Effector memory CD4-positive, alpha-beta T cell (primary cell): ENCODE measurements at regions not wholly inside any gene's neighbourhood (a gene's known extent, or its start where the extent isn't known, plus 50 kb on each side); places are given as distances from the start of the nearest gene placed in this dataset.

Source experiments
- DNase-seq, 3 donors: peaks; one replicate each; pipeline ENCODE4 v3.0.0-alpha.2; 2020
- H3K27ac ChIP-seq: 2 replicates; pipeline ENCODE4 v1.7.0; 2013; ENCODE audit warnings: mild to moderate bottlenecking, low read length, moderate library complexity; ENCODE audit not compliant: insufficient read depth, poor library complexity, severe bottlenecking
- H3K27me3 ChIP-seq: replicated peaks from 2 replicates; pipeline ENCODE4 v1.7.0; 2013; ENCODE audit warnings: mild to moderate bottlenecking, low read length; ENCODE audit not compliant: insufficient read depth, control insufficient read depth, poor library complexity, severe bottlenecking
- H3K36me3 ChIP-seq: 2 replicates; pipeline ENCODE4 v1.7.0; 2013; ENCODE audit warnings: mild to moderate bottlenecking, low read length, moderate library complexity; ENCODE audit not compliant: control insufficient read depth, insufficient read depth
- H3K4me1 ChIP-seq: 2 replicates; pipeline ENCODE4 v1.7.0; 2013; ENCODE audit warnings: low read length, mild to moderate bottlenecking; ENCODE audit not compliant: control insufficient read depth, insufficient read depth, poor library complexity, severe bottlenecking
- H3K4me3 ChIP-seq: 2 replicates; pipeline ENCODE4 v1.7.0; 2013; ENCODE audit warnings: low read length, low read depth, mild to moderate bottlenecking; ENCODE audit not compliant: insufficient read depth, poor library complexity, severe bottlenecking
- H3K9me3 ChIP-seq: 2 replicates; pipeline ENCODE4 v1.7.0; 2013; ENCODE audit warnings: mild to moderate bottlenecking, low read length, moderate library complexity; ENCODE audit not compliant: control insufficient read depth

DNA sequence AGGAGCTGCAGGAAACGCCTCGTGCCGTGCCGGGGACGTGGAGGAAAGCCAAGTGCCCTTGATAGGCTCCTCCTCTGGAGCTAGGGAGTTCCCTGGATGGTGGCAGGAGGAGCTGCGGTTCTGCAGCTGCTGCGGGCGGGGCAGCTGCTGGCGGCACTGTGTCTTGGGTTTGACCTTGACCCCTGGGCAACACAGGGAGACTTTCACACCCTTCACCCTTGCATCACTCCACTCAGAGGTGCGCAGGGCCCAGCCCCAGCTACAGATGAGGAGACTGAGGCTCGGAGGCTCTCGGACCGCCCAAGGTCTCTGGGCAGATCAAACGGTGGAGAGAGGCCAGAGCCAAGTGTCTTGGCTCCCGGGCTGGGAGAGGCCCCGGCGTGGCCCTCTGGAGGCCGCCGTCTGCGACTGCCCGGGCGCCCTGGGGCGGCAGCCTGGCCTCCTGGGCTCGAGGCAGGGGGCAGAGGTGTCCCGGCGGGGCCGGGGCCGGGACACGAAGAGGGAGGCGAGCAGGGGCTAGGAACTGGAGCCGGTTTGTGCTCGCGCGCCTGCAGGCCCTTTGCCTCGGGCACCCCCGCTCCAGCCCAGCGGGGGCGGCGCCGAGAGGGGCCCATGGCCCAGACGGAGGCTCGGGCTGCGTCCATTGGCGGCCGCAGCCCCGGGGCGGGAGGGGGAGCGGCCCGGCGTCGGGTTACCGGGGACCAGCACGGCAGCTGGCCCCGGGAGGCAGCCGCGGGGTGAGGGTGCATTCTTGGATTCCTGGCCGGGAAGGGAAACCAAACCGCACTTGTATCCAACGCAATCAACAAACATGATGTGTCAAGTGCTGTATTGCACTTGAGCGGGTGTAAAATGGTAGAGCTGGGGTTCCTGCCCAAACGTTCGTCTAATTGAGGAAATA, 129.6 kb upstream of the SLC1A4 start:
- no peaks in the 10 kb centered on the region for H3K9me3 ChIP-seq
- H3K27me3 ChIP-seq, result peaks cover 9% of the 10 kb centered on the region
- H3K27ac ChIP-seq, result no peak overlapping the region
- DNase-seq, result no peak
- H3K4me3 ChIP-seq, result no peak overlapping the region
- H3K4me1 ChIP-seq, result peaks cover 4% of the 10 kb centered on the region
- no peaks in the 10 kb centered on the region for H3K36me3 ChIP-seq

DNA sequence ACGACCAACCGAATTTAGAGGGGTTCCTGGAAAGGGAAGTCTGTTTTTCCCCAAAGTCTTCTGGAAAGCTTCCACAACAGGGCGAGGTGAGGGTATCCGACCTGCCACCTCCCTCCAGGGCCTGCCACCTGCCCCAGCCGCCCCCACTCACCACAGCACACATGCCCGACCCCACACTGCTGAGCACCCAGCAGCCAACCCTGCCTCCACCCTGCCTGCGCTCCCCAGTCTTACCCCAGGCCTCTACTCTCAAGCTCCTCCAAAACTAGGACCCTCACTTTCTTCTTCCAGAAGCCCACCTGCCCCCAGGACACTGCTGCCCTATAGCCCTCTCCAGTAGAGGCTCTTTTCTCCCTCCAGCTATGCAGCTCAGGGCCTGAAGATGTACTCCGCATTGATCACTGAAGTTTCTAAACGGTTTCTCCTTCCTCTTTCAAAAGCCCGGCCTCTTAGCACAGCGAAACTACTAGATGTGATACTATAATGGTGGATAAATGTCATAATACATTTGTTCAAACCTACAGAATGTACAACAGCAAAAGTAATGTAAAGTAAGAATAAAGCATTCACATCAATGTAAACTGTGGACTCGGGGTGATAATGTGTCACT, 128.8 kb upstream of the SLC1A4 start:
- Histone ChIP-seq H3K36me3 (no peaks in the 10 kb centered on the region), H3K4me3 (no peak overlapping the region), H3K9me3 (no peaks in the 10 kb centered on the region), H3K27ac (no peak overlapping the region), H3K4me1 (peaks cover 4% of the 10 kb centered on the region), H3K27me3 (peaks cover 9% of the 10 kb centered on the region)
- DNase-seq, result no peak

DNA sequence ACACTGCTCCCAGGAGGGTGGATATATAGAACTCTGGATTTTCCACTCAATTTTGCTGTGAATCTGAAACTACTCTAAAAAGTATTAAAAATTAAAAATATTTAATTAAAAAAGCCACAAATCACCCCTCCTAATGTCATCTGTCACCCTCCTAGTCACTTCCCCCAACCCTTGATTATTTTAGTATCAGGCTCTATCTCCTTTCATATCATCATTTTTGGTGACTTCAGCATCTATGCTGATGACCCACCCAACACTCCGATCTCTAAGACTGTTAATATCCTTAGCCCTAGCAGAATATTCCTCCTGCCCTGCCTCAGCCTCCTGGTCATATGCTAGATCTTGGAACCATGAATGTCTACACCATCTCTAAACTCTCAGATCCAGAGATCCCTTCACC, 128.3 kb upstream of the SLC1A4 start:
- Histone ChIP-seq H3K27me3 (peaks cover 9% of the 10 kb centered on the region), H3K9me3 (no peaks in the 10 kb centered on the region), H3K4me3 (no peak overlapping the region), H3K27ac (no peak overlapping the region), H3K36me3 (no peaks in the 10 kb centered on the region), H3K4me1 (peaks cover 8% of the 10 kb centered on the region)
- DNase-seq, result no peak

DNA sequence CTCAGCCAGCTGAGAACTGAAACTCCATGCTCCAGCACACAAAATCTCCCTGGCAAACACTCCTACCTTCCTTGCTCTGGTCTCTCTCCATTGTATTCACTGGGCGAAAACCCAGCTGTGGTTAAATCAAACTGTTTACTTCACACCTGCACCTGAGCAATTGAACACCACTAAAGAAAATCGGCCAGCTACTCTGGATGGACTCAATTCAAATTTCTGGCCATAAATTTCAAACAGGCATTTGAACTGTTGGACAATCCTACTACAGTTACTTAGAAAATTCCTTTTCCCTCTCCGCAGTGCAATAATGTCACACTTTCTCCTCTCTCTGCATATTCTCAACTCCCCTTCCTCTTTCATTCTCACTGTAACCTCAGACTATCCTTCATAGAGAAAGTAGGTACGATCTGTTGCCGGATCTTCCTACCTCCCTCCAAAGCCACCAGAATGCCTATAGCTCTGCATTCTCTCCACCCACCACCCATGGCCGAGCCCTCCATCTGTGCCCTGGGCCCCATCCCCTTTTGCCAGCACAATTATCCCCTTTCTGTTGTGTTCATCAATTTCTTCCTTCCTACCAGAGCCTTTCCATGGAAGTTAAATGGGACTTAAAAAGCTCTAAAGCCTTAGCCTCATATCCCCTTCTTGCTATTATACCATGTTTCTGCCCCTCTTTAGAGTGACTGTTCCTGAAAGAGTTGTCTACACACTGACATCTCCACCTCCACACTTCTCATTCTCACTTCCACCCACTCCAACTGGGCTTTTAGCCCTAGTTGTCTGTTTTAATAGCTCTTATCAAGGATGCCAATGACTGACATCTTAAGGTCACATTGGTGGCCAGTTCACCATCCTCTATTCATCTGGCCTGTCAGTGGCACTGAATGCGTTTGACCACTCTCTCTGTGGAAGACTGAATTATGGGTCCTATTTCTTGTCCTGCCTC, 127.5 kb upstream of the SLC1A4 start:
- Histone ChIP-seq H3K4me1 (peaks cover 8% of the 10 kb centered on the region), H3K27ac (no peak overlapping the region)
- no peak for DNase-seq

DNA sequence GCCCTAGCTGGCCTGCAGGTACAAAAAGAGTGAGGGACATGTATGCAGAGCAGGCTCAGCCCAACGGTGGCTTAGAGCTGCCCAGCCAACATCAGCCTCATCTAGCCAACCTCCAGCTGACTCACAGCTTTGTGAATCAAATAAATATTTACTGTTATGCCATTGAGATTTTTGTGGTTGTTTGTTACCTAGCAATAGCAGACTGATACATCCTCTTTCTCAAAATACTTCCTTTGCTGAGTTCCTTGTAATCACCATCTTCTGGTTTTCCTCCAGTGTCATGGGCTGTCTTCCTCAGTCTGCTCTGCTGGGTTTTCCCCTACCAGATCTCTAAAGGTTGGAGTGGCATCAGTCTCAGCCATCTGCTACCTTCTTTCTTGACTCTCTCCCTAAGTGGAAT, 126.6 kb upstream of the SLC1A4 start:
- H3K4me1 ChIP-seq, result peaks cover 8% of the 10 kb centered on the region
- no peak overlapping the region for H3K27ac ChIP-seq
- DNase-seq, result no peak

More for the DNA sequence above, 127.5 kb upstream of the SLC1A4 start:
- Histone ChIP-seq H3K9me3 (no peaks in the 10 kb centered on the region), H3K36me3 (no peaks in the 10 kb centered on the region), H3K4me3 (no peak overlapping the region), H3K27me3 (peaks cover 9% of the 10 kb centered on the region)

DNA sequence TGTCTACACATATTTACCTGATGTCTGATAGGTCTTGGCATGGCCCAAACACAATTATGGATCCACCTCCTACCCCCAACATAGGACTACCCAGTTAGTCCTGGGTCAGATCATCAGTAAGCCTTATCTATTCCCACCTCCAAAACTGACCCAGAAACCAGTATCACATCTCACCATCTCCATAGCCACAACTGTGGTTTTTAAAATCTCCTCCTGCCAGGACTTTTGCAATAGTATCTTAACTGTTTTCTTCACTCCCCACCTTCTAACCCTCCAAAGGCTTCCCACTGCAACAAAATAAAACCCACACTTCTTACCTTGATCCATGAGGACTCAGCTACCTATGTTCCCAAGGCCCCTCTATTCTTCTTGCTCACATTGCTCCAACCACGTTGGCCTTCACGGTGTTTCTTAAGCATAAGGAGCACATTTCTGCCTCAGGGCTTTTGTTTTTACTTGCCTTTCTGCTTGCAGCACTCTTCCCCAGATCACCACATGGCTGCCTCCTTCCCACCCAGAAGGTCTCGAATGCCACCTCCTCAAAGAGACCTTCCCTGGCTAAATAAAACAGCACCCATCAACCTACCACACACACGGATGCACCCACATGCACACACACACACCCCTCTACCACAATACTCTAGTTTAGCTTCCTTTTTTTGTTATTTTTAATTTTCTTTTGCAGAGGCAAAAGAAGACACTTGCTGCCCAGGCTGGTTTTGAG, 125.9 kb upstream of the SLC1A4 start:
- H3K36me3 ChIP-seq, result no peaks in the 10 kb centered on the region
- no peak overlapping the region for H3K4me3 ChIP-seq
- no peak overlapping the region for H3K27ac ChIP-seq
- H3K4me1 ChIP-seq, result peaks cover 8% of the 10 kb centered on the region
- peaks cover 9% of the 10 kb centered on the region for H3K27me3 ChIP-seq
- no peaks in the 10 kb centered on the region for H3K9me3 ChIP-seq
- no peak for DNase-seq

More for the DNA sequence above, 126.6 kb upstream of the SLC1A4 start:
- Histone ChIP-seq H3K36me3 (no peaks in the 10 kb centered on the region), H3K4me3 (no peak overlapping the region), H3K9me3 (no peaks in the 10 kb centered on the region), H3K27me3 (peaks cover 9% of the 10 kb centered on the region)

DNA sequence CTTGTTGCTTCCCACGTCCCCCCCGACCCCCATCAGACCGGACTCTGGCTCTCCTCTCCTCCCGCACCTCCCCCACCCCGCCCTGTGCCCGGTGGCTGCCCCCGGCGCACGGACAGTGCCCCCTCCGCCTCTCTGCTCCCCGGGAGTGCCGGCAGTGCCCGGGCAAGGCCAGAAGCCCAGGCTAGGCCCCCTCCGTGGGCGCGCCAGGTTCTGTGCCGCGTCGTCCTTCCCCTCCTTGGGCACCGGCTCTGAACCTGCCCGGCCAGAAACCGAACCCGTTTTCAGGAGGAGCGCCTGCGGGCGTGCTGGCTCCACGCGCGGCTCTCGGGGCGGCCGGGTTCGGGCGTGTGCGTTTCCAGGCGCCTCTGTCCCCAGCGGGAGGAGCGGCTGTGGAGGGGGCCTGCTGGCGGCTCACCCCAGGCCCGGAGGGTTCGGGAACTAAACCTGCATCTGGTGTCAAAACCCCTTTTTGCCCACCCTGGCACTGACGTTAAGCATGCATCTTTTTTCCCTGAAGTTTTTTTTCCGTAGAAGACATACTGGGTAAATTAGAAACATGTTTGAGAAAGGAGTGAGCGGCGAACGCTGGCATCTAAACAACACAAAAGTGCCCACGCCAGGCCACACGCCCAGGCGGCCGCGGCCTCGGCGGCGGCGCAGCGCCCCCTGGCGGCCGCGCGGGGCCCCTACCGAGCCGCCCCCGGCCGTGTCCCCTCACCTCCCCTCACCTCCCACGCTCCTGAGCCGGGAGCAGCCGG, 123.9 kb upstream of the SLC1A4 start:
- H3K27ac ChIP-seq, result no peak overlapping the region
- H3K36me3 ChIP-seq, result no peaks in the 10 kb centered on the region
- peak; percentile 36 to 48 (median 39) for DNase-seq
- peaks cover 4% of the 10 kb centered on the region for H3K4me1 ChIP-seq
- peak overlapping the region; percentile 74 for H3K4me3 ChIP-seq
- peaks cover 3% of the 10 kb centered on the region for H3K27me3 ChIP-seq
- H3K9me3 ChIP-seq, result no peaks in the 10 kb centered on the region

DNA sequence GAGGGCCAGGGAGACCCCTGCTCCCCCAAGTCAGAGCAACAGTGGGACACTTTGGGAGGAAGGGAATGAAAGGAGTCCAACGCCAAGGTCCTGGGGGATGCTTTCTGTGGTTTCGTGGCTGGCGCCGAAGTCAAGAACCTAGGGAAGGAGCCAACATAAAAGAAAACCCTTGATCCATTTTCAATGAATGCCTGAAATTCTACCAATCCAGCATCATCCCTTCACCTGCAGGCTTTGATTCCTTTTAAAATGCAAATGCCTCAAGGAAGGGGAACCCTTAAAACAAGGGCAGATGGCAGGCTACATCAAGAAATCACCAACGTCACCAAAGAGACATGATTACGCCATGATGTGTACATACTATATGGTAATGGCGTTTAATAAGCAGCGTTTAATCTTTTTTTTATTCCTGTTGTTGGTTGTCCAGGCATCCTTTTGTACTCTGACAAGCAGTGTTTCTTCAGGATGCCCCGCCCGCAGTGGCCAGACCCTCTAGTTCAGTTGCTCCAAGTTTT, 123.3 kb upstream of the SLC1A4 start:
- Histone ChIP-seq H3K4me3 (no peak overlapping the region), H3K27ac (no peak overlapping the region), H3K9me3 (no peaks in the 10 kb centered on the region), H3K4me1 (peaks cover 4% of the 10 kb centered on the region), H3K36me3 (no peaks in the 10 kb centered on the region), H3K27me3 (no peaks in the 10 kb centered on the region)
- DNase-seq, result no peak

DNA sequence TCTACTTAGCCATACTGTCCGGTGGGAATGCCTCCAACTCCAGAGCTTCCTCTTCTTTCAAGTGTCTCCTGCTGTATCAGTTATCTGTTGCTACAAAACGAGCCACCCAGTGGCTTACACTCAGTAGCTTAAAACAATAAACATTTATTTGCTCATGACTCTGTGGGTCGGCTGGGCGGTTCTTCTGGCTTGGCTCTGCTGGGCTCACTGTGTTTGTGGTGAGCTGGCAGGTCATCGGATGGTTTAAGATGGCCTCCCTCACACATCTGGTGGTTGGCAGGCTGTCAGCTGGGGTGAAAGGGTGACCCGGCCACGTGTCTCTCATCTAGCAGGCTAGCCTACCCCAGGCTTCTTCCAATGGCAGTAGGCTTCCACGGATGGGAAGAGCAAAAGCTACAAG, 122.4 kb upstream of the SLC1A4 start:
- Histone ChIP-seq H3K4me3 (no peak overlapping the region), H3K27ac (no peak overlapping the region), H3K36me3 (no peaks in the 10 kb centered on the region), H3K27me3 (no peaks in the 10 kb centered on the region), H3K4me1 (peaks cover 4% of the 10 kb centered on the region), H3K9me3 (no peaks in the 10 kb centered on the region)
- no peak for DNase-seq
